ENCODE measurements at regions not wholly inside any gene's neighbourhood (a gene's known extent, or its start where the extent isn't known, plus 50 kb on each side); places are given as distances from the start of the nearest gene placed in this dataset.
"Not testable (repeated sequence)": the region's sequence is repeated elsewhere in the genome, so short reads cannot be mapped to it uniquely, and the experiment has no call there.

GRCh38 chr11:100525635-100526034, 161.5 kb upstream of the ARHGAP42 start:
- DNase-seq (ENCODE audit: low read depth, low spot score) = no peak

GRCh38 chr11:100528872-100529416, 158.1 kb upstream of the ARHGAP42 start:
- CTCF ChIA-PET = no interaction called here
- no peak for TF ChIP-seq CTCF (IDR thresholded peaks at IDR 0.05; ENCODE audit: insufficient read depth, low read length, missing control alignments)
- POLR2A ChIA-PET = no interaction called here

More at GRCh38 chr11:100525635-100526034, 161.5 kb upstream of the ARHGAP42 start:
- ChIA-PET CTCF (no interaction called here), POLR2A (no interaction called here)
- no peak overlapping the region for H3K4me3 ChIP-seq (ENCODE audit: low read depth, low read length)
- TF ChIP-seq CTCF (IDR thresholded peaks at IDR 0.05; ENCODE audit: insufficient read depth, low read length, missing control alignments) = no peak

GRCh38 chr11:100531290-100531689, 155.8 kb upstream of the ARHGAP42 start:
- CTCF ChIA-PET; H3K4me3 ChIP-seq (ENCODE audit: low read depth, low read length); DNase-seq (ENCODE audit: low read depth, low spot score); POLR2A ChIA-PET: not testable (repeated sequence)

More at GRCh38 chr11:100528872-100529416, 158.1 kb upstream of the ARHGAP42 start:
- no peak overlapping the region for H3K4me3 ChIP-seq (ENCODE audit: low read depth, low read length)
- no peak for DNase-seq (ENCODE audit: low read depth, low spot score)

GRCh38 chr11:100536979-100537378, 150.1 kb upstream of the ARHGAP42 start:
- no peak overlapping the region for H3K4me3 ChIP-seq (ENCODE audit: low read depth, low read length)
- ChIA-PET POLR2A (no interaction called here), CTCF (no interaction called here)
- no peak for DNase-seq (ENCODE audit: low read depth, low spot score)
- no peak for TF ChIP-seq CTCF (IDR thresholded peaks at IDR 0.05; ENCODE audit: insufficient read depth, low read length, missing control alignments)

DNA sequence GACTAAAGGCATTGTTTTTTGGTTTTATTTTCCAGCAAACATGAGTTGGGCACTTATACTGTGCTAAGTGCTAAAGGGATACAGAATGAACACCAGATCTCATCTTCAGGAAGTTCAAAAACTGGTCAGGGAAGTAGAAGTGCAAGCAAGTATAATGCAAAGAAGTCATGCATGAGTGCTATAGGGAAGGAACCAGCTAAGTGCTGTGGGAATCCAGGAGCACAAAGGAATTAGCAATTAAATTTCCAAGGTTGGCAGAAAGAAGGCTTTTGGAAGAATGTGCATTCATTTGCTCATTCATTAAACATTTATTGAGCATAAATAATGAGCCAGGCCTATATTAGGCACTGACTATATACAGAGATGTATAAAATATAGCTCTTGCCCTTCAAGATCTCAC, 143.7 kb upstream of the ARHGAP42 start:
- CTCF ChIA-PET = no interaction called here
- DNase-seq (ENCODE audit: low read depth, low spot score) = no peak
- H3K4me3 ChIP-seq (ENCODE audit: low read depth, low read length) = no peak overlapping the region
- POLR2A ChIA-PET = no interaction called here
- TF ChIP-seq CTCF (IDR thresholded peaks at IDR 0.05; ENCODE audit: insufficient read depth, low read length, missing control alignments) = no peak

DNA sequence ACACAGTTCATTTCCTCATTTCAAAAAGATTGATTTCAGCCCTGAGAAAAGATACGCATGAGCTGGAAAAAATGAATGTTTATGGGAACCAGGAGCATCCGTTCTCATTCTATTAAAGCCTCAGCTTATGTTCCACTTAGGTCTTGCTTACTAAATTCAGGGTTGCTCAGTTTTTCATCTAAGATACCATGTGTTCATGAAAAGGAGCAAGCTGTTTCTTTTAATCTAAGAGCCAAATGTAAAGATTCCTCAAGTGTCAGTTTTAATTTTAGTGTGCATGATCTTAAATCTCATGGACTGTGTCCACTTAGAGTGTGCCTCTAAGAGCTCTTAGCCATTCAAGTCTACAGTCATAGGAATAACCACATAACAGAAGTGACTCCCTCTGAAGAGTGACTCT, 141.5 kb upstream of the ARHGAP42 start:
- CTCF ChIA-PET = no interaction called here
- POLR2A ChIA-PET = no interaction called here
- no peak overlapping the region for H3K4me3 ChIP-seq (ENCODE audit: low read depth, low read length)
- TF ChIP-seq CTCF (IDR thresholded peaks at IDR 0.05; ENCODE audit: insufficient read depth, low read length, missing control alignments) = no peak
- DNase-seq (ENCODE audit: low read depth, low spot score) = no peak

DNA sequence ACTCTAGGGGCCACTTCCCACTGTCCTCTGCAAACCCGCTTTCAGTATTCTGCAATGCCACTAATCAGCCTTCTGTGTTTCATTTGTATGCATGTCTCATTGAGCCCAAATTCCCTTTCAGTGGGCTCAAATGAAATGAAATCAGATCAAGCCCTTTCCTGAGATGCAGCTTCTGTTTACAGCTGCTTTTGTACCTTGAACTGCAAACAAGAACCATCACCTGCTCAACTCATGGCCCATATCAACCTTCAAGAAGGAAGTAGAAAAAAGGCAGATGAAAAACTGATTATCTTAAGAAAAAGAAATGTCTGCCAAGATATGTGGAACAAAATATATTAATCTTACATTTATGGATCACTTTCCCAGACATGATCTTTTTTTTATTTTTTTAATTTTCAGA, 141.1 kb upstream of the ARHGAP42 start:
- no peak overlapping the region for H3K4me3 ChIP-seq (ENCODE audit: low read depth, low read length)
- TF ChIP-seq CTCF (IDR thresholded peaks at IDR 0.05; ENCODE audit: insufficient read depth, low read length, missing control alignments) = no peak
- ChIA-PET CTCF (no interaction called here), POLR2A (no interaction called here)
- no peak for DNase-seq (ENCODE audit: low read depth, low spot score)
